H1 (cell line): ENCODE measurements at regions not wholly inside any gene's neighbourhood (a gene's known extent, or its start where the extent isn't known, plus 50 kb on each side); places are given as distances from the start of the nearest gene placed in this dataset.

ENCODE experiments used
- CTCF ChIA-PET: fragments of 300-600 bp; sonication (Branson Sonifier 250); formaldehyde crosslinking; loops from one replicate; lab custom pipeline; 2021; ENCODE audit not compliant: partially characterized antibody; lab: Charles Lee
- POLR2A ChIA-PET: fragments of 300-600 bp; sonication (Branson Sonifier 250); formaldehyde crosslinking; loops from one replicate; lab custom pipeline; 2021; ENCODE audit warnings: inconsistent platforms; ENCODE audit not compliant: partially characterized antibody; lab: Charles Lee
- DNase-seq, 2 experiments: peaks; one replicate each; pipeline versions ENCODE4 v3.0.0 to v3.0.0-alpha.2; 2010 to 2022; ENCODE audit warnings: low spot score in 2 of 2, low read depth in 1 of 2, mixed read lengths in 1 of 2
- FAIRE-seq: peaks from 2 replicates; lab custom pipeline; 2011; peaks lifted over from hg19 to GRCh38; lab: Jason Lieb, UNC
- H2AFZ ChIP-seq: 2 replicates; pipeline ENCODE4 v1.8.1; 2012; ENCODE audit warnings: low read length, inconsistent platforms
- H2AK5ac ChIP-seq: 2 replicates; pipeline ENCODE4 v1.6.1; 2013; ENCODE audit warnings: low read depth, low read length
- H2BK120ac ChIP-seq: replicated peaks from 2 replicates; pipeline ENCODE3; 2013; ENCODE audit warnings: low read depth, low read length, inconsistent platforms
- H2BK12ac ChIP-seq: 2 replicates; pipeline ENCODE4 v1.6.1; 2013; ENCODE audit warnings: low read depth, low read length
- H2BK15ac ChIP-seq: 2 replicates; pipeline ENCODE4 v1.6.1; 2013; ENCODE audit warnings: low read length
- H2BK20ac ChIP-seq: 2 replicates; pipeline ENCODE4 v1.6.1; 2013; ENCODE audit warnings: low read length
- H2BK5ac ChIP-seq: 2 replicates; pipeline ENCODE4 v1.6.1; 2013; ENCODE audit warnings: low read depth, low read length
- H3K14ac ChIP-seq: 2 replicates; pipeline ENCODE4 v1.6.1; 2013; ENCODE audit warnings: inconsistent platforms; ENCODE audit not compliant: insufficient read length
- H3K18ac ChIP-seq: 2 replicates; pipeline ENCODE4 v1.6.1; 2013; ENCODE audit warnings: low read length; ENCODE audit errors: extremely low read depth
- H3K23ac ChIP-seq: 2 replicates; pipeline ENCODE4 v1.6.1; 2013; ENCODE audit warnings: inconsistent platforms; ENCODE audit not compliant: insufficient read length
- H3K23me2 ChIP-seq: 2 replicates; pipeline ENCODE4 v1.6.1; 2013; ENCODE audit warnings: low read depth, low read length
- H3K27ac ChIP-seq: 2 replicates; pipeline ENCODE4 v1.6.1; 2011; ENCODE audit warnings: low read depth, low read length, inconsistent platforms
- H3K27me3 ChIP-seq, 4 experiments: replicated peaks in 1 of 4; 1 replicate in 1 of 4; 2 replicates in 3 of 4; pipeline versions ENCODE4 v1.6.1 to v1.8.1; 2011 to 2013; ENCODE audit warnings: low read length in 3 of 4, mild to moderate bottlenecking in 3 of 4, inconsistent platforms in 2 of 4, mixed read lengths in 2 of 4, moderate library complexity in 1 of 4; ENCODE audit not compliant: control insufficient read depth in 3 of 4, insufficient read depth in 3 of 4; ENCODE audit errors: extremely low read depth in 1 of 4
- H3K36me3 ChIP-seq, 4 experiments: 2 replicates each; pipeline versions ENCODE4 v1.6.1 to v1.8.1; 2011 to 2013; ENCODE audit warnings: mild to moderate bottlenecking in 4 of 4, low read length in 3 of 4, moderate library complexity in 2 of 4, control low read depth in 1 of 4, inconsistent platforms in 1 of 4; ENCODE audit not compliant: insufficient read depth in 4 of 4, control insufficient read depth in 2 of 4
- H3K4ac ChIP-seq: replicated peaks from 2 replicates; pipeline ENCODE3; 2013; ENCODE audit warnings: low read length, low read depth, mixed read lengths, inconsistent platforms; ENCODE audit not compliant: insufficient read length
- H3K4me1 ChIP-seq, 4 experiments: replicated peaks in 1 of 4; 1 replicate in 1 of 4; 2 replicates in 3 of 4; pipeline versions ENCODE4 v1.6.1 to v1.8.1; 2011 to 2013; ENCODE audit warnings: low read length in 3 of 4, inconsistent platforms in 2 of 4, mixed read lengths in 1 of 4; ENCODE audit not compliant: insufficient read depth in 4 of 4, control insufficient read depth in 3 of 4
- H3K4me2 ChIP-seq, 2 experiments: 2 replicates each; pipeline versions ENCODE4 v1.6.1 to v1.8.1; 2011 to 2013; ENCODE audit warnings: low read depth in 2 of 2, low read length in 2 of 2, control low read depth in 1 of 2, inconsistent platforms in 1 of 2, mild to moderate bottlenecking in 1 of 2; ENCODE audit not compliant: insufficient read depth in 1 of 2
- H3K4me3 ChIP-seq, 4 experiments: fragments of 200-600, 300-600 bp in 1 of 4; sonication (generic), shearing (Covaris generic), sonication (Bioruptor Twin) in 1 of 4; 2 replicates each; pipeline versions ENCODE4 v1.5.1 to v1.8.1; 2011 to 2016; ENCODE audit warnings: low read length in 4 of 4, low read depth in 3 of 4, control low read depth in 2 of 4, inconsistent platforms in 2 of 4, mild to moderate bottlenecking in 2 of 4, mixed read lengths in 1 of 4, moderate library complexity in 1 of 4; ENCODE audit not compliant: insufficient read depth in 2 of 4; ENCODE audit errors: extremely low read depth in 1 of 4
- H3K56ac ChIP-seq: replicated peaks from 2 replicates; pipeline ENCODE3; 2013; ENCODE audit warnings: low read depth, mild to moderate bottlenecking, mixed read lengths, low read length, inconsistent platforms; ENCODE audit not compliant: insufficient read length
- H3K79me1 ChIP-seq: 2 replicates; pipeline ENCODE4 v1.6.1; 2013; ENCODE audit warnings: low read depth, low read length, control low read depth
- H3K79me2 ChIP-seq, 2 experiments: 2 replicates each; pipeline versions ENCODE4 v1.6.1 to v1.8.1; 2012 to 2013; ENCODE audit warnings: low read length in 2 of 2, mild to moderate bottlenecking in 2 of 2, inconsistent platforms in 1 of 2; ENCODE audit not compliant: insufficient read depth in 2 of 2, control insufficient read depth in 1 of 2
- H3K9ac ChIP-seq, 4 experiments: replicated peaks in 1 of 4; 1 replicate in 1 of 4; 2 replicates in 3 of 4; pipeline versions ENCODE4 v1.6.1 to v1.8.1; 2011 to 2013; ENCODE audit warnings: low read depth in 3 of 4, low read length in 3 of 4, control low read depth in 2 of 4, mild to moderate bottlenecking in 2 of 4, moderate library complexity in 2 of 4, inconsistent platforms in 1 of 4; ENCODE audit errors: extremely low read depth in 1 of 4
- H3K9me3 ChIP-seq, 2 experiments: 2 replicates each; pipeline versions ENCODE4 v1.6.1 to v1.8.1; 2012 to 2013; ENCODE audit warnings: mild to moderate bottlenecking in 2 of 2, moderate library complexity in 2 of 2, control low read depth in 1 of 2, inconsistent platforms in 1 of 2, low read depth in 1 of 2, low read length in 1 of 2, mixed read lengths in 1 of 2; ENCODE audit not compliant: insufficient read depth in 2 of 2
- H4K20me1 ChIP-seq, 2 experiments: replicated peaks in 1 of 2; 2 replicates each; pipeline versions ENCODE3 to v1.8.1; 2011 to 2013; ENCODE audit warnings: inconsistent platforms in 2 of 2, low read length in 2 of 2, mild to moderate bottlenecking in 1 of 2; ENCODE audit not compliant: insufficient read depth in 2 of 2, control insufficient read depth in 1 of 2
- H4K5ac ChIP-seq: 2 replicates; pipeline ENCODE4 v1.6.1; 2013; ENCODE audit warnings: low read length, low read depth, mixed read lengths, inconsistent platforms; ENCODE audit not compliant: insufficient read length
- H4K8ac ChIP-seq: 2 replicates; pipeline ENCODE4 v1.8.0; 2013; ENCODE audit warnings: mild to moderate bottlenecking, moderate library complexity, low read length, inconsistent platforms; ENCODE audit not compliant: insufficient read depth; ENCODE audit errors: extremely low read depth
- H4K91ac ChIP-seq: replicated peaks from 2 replicates; pipeline ENCODE3; 2013; ENCODE audit warnings: low read length, mixed read lengths, inconsistent platforms; ENCODE audit not compliant: insufficient read length
- CBX5 ChIP-seq: fragments of 300-800, 300-1000 bp; sonication (generic); IDR thresholded peaks from 2 replicates; pipeline ENCODE4 v1.7.1; 2016; ENCODE audit warnings: antibody characterized with exemption, low read length, low read depth
- EP300 ChIP-seq, 2 experiments: IDR thresholded peaks; 1 replicate in 1 of 2; 2 replicates in 1 of 2; pipeline ENCODE4 v1.6.1; 2011 to 2012; ENCODE audit warnings: low read depth in 2 of 2, low read length in 2 of 2, mild to moderate bottlenecking in 2 of 2, borderline replicate concordance in 1 of 2, inconsistent platforms in 1 of 2, moderate library complexity in 1 of 2
- GTF2F1 ChIP-seq: IDR thresholded peaks from 2 replicates; pipeline ENCODE4 v1.6.1; 2012; ENCODE audit warnings: low read depth, low read length, improper control_type of control experiment, borderline replicate concordance
- KDM4A ChIP-seq: IDR thresholded peaks from one replicate; pipeline ENCODE4 v1.7.1; 2012; ENCODE audit warnings: low read depth, mild to moderate bottlenecking, moderate library complexity, low read length, inconsistent platforms; ENCODE audit not compliant: severe bottlenecking
- POLR2AphosphoS5 ChIP-seq: IDR thresholded peaks from 2 replicates; pipeline ENCODE4 v1.6.1; 2011; ENCODE audit warnings: low read depth, low read length
- POU5F1 ChIP-seq: IDR thresholded peaks from 2 replicates; pipeline ENCODE4 v1.6.1; 2011; ENCODE audit warnings: low read depth, mild to moderate bottlenecking, low read length, moderate library complexity
- RAD21 ChIP-seq, 2 experiments: IDR thresholded peaks in 1 of 2; conservative IDR thresholded peaks in 1 of 2; 2 replicates each; pipeline ENCODE4 v1.6.1; 2011; ENCODE audit warnings: low read depth in 2 of 2, low read length in 2 of 2, improper control_type of control experiment in 1 of 2, inconsistent platforms in 1 of 2, mild to moderate bottlenecking in 1 of 2, moderate library complexity in 1 of 2
- SIRT6 ChIP-seq: IDR thresholded peaks from one replicate; pipeline ENCODE4 v1.7.1; 2012; ENCODE audit warnings: low read length, inconsistent platforms
- SP1 ChIP-seq: IDR thresholded peaks from 2 replicates; pipeline ENCODE4 v1.6.1; 2011; ENCODE audit warnings: low read depth, low read length
- TBP ChIP-seq: IDR thresholded peaks from 2 replicates; pipeline ENCODE4 v1.6.1; 2011; ENCODE audit warnings: low read depth, low read length, improper control_type of control experiment
- WGBS, 2 experiments: shearing (Covaris generic) in 1 of 2; methylation state at CpG; one replicate each; pipeline versions ENCODE4 v1.1.6 to v1.1.7; 2013 to 2015; ENCODE audit warnings: low lambda C conversion rate in 2 of 2, mixed read lengths in 2 of 2, inconsistent platforms in 1 of 2, low coverage in 1 of 2, missing lambda C conversion rate in 1 of 2; ENCODE audit not compliant: insufficient replicate concordance in 2 of 2, insufficient coverage in 1 of 2, insufficient read length in 1 of 2; ENCODE audit errors: extremely low coverage in 1 of 2, missing lambda C conversion rate in 1 of 2; 5-methylcytosine and 5-hydroxymethylcytosine counted together

DNA sequence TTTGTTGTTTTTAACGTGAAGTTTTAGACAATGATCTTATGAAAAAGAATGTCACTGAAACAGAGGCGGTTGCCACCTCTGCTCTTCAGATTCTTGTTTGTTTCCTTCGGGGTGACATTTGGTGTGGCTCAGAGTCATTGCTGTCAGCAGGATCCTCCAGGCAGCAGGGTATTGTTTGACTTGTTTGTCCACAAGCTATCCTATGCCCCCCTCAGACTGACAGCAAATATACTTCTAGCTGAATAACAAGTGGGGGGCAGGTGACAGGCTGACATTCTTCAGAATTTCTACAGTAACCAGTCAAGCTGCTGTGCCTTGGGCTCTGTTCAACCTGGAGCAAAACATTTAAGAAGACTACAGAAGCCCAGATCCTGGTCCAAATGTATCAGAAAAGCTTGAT lies 383.3 kb downstream of the YTHDC2 start:
- Histone ChIP-seq H3K4me1 (no peaks in the 10 kb centered on the region), H2BK5ac (no peak overlapping the region), H3K23me2 (no peaks in the 10 kb centered on the region; the same call in 1 of the 2 replicates), H4K8ac (no peak overlapping the region), H2BK20ac (no peak overlapping the region), H3K79me1 (no peaks in the 10 kb centered on the region), H3K79me2 (no peaks in the 10 kb centered on the region), H4K20me1 (no peaks in the 10 kb centered on the region), H3K14ac (no peak overlapping the region), H2AK5ac (no peak overlapping the region), H3K4me3 (no peak overlapping the region), H3K56ac (no peak overlapping the region), H3K27me3 (no peaks in the 10 kb centered on the region), H3K4ac (no peak overlapping the region), H3K9me3 (no peaks in the 10 kb centered on the region), H3K23ac (no peak overlapping the region), H2BK15ac (no peak overlapping the region), H3K36me3 (no peaks in the 10 kb centered on the region), H3K27ac (no peak overlapping the region), H3K9ac (no peak overlapping the region), H2BK12ac (no peak overlapping the region), H3K18ac (no peak overlapping the region), H4K5ac (no peak overlapping the region), H3K4me2 (no peak overlapping the region), H2AFZ (0 out of 2 replicates have a peak overlapping the region, but pooled peaks have one; percentile 65), H4K91ac (no peak overlapping the region), H2BK120ac (no peak overlapping the region)
- 87% methylated on average over 3 of the region's 3 CpGs; no CpG with 5 or more reads in 1 of the 2 experiments for WGBS, 2 experiments
- FAIRE-seq (no peak), DNase-seq (no peak)
- ChIA-PET CTCF (interaction anchor here (1.8 kb wide), 1 partner anchor 217 kb away, joined by 4 read pairs; no protein-coding TSS in a partner anchor), POLR2A (no interaction called here)
- TF ChIP-seq KDM4A (no peak), POLR2AphosphoS5 (no peak), POU5F1 (no peak), CBX5 (no peak), TBP (no peak), RAD21 (IDR thresholded peaks at IDR 0.05 in 1 of 2, conservative IDR thresholded peaks at IDR 0.05 in 1 of 2; ENCODE audit: low read depth in 2 of 2, low read length in 2 of 2) (no peak), EP300 (IDR thresholded peaks at IDR 0.05; ENCODE audit: borderline replicate concordance in 1 of 2, low read depth in 2 of 2, low read length in 2 of 2) (no peak), SIRT6 (no peak), GTF2F1 (no peak), SP1 (no peak)
